ENCODE measurements at regions not wholly inside any gene's neighbourhood (a gene's known extent, or its start where the extent isn't known, plus 50 kb on each side); places are given as distances from the start of the nearest gene placed in this dataset.

- TF ChIP-seq SNAI2 (CRISPR knock-in tag; IDR thresholded peaks at IDR 0.05) (peak; percentile 47; the same call in 1 of the 2 replicates), CSDC2 (CRISPR knock-in tag; IDR thresholded peaks at IDR 0.05) (peak; percentile 93), ZC3H10 (CRISPR knock-in tag; IDR thresholded peaks at IDR 0.05) (peak; percentile 82), ZFP30 (CRISPR knock-in tag; IDR thresholded peaks at IDR 0.05) (no peak), ISL1 (CRISPR knock-in tag; IDR thresholded peaks at IDR 0.05) (peak; percentile 98), PPARA (CRISPR knock-in tag; IDR thresholded peaks at IDR 0.05; ENCODE audit: borderline replicate concordance) (no peak), ZFP3 (CRISPR knock-in tag; IDR thresholded peaks at IDR 0.05) (peak; percentile 81; the same call in 1 of the 2 replicates), OSR1 (CRISPR knock-in tag; IDR thresholded peaks at IDR 0.05) (0 out of 2 replicates have a peak, but pooled peaks have one; percentile 30)
- TF ChIP-seq, protein P1, sequence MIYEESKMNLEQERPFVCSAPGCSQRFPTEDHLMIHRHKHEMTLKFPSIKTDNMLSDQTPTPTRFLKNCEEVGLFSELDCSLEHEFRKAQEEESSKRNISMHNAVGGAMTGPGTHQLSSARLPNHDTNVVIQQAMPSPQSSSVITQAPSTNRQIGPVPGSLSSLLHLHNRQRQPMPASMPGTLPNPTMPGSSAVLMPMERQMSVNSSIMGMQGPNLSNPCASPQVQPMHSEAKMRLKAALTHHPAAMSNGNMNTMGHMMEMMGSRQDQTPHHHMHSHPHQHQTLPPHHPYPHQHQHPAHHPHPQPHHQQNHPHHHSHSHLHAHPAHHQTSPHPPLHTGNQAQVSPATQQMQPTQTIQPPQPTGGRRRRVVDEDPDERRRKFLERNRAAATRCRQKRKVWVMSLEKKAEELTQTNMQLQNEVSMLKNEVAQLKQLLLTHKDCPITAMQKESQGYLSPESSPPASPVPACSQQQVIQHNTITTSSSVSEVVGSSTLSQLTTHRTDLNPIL (CRISPR knock-in tag; IDR thresholded peaks at IDR 0.05; ENCODE audit: low read depth), result peak; percentile 82
- TF ChIP-seq, protein P2, sequence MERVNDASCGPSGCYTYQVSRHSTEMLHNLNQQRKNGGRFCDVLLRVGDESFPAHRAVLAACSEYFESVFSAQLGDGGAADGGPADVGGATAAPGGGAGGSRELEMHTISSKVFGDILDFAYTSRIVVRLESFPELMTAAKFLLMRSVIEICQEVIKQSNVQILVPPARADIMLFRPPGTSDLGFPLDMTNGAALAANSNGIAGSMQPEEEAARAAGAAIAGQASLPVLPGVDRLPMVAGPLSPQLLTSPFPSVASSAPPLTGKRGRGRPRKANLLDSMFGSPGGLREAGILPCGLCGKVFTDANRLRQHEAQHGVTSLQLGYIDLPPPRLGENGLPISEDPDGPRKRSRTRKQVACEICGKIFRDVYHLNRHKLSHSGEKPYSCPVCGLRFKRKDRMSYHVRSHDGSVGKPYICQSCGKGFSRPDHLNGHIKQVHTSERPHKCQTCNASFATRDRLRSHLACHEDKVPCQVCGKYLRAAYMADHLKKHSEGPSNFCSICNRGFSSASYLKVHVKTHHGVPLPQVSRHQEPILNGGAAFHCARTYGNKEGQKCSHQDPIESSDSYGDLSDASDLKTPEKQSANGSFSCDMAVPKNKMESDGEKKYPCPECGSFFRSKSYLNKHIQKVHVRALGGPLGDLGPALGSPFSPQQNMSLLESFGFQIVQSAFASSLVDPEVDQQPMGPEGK (CRISPR knock-in tag; IDR thresholded peaks at IDR 0.05; ENCODE audit: borderline replicate concordance), result 0 out of 2 replicates have a peak, but pooled peaks have one; percentile 45
- peak; percentile 61 for ATAC-seq
These were observed 1606.4 kb upstream of the ACVR2A start for GRCh38 chr2:146238254-146238966.

GRCh38 chr2:146235158-146235557 is 1609.7 kb upstream of the ACVR2A start:
- ATAC-seq, result no peak
- TF ChIP-seq SNAI2 (CRISPR knock-in tag; IDR thresholded peaks at IDR 0.05) (no peak), ZC3H10 (CRISPR knock-in tag; IDR thresholded peaks at IDR 0.05) (no peak), PPARA (CRISPR knock-in tag; IDR thresholded peaks at IDR 0.05; ENCODE audit: borderline replicate concordance) (no peak), ZNF565 (CRISPR knock-in tag; conservative IDR thresholded peaks at IDR 0.05; ENCODE audit: low read depth) (no peak), TOX (CRISPR knock-in tag; IDR thresholded peaks at IDR 0.05; ENCODE audit: borderline replicate concordance) (no peak), ARNTL (CRISPR knock-in tag; IDR thresholded peaks at IDR 0.05; ENCODE audit: borderline replicate concordance, low read depth) (no peak), OSR1 (CRISPR knock-in tag; IDR thresholded peaks at IDR 0.05) (no peak), TCF4 (CRISPR knock-in tag; IDR thresholded peaks at IDR 0.05; ENCODE audit: borderline replicate concordance) (no peak)
- TF ChIP-seq, protein P2 (CRISPR knock-in tag; IDR thresholded peaks at IDR 0.05; ENCODE audit: borderline replicate concordance), result no peak
- TF ChIP-seq, protein P3, sequence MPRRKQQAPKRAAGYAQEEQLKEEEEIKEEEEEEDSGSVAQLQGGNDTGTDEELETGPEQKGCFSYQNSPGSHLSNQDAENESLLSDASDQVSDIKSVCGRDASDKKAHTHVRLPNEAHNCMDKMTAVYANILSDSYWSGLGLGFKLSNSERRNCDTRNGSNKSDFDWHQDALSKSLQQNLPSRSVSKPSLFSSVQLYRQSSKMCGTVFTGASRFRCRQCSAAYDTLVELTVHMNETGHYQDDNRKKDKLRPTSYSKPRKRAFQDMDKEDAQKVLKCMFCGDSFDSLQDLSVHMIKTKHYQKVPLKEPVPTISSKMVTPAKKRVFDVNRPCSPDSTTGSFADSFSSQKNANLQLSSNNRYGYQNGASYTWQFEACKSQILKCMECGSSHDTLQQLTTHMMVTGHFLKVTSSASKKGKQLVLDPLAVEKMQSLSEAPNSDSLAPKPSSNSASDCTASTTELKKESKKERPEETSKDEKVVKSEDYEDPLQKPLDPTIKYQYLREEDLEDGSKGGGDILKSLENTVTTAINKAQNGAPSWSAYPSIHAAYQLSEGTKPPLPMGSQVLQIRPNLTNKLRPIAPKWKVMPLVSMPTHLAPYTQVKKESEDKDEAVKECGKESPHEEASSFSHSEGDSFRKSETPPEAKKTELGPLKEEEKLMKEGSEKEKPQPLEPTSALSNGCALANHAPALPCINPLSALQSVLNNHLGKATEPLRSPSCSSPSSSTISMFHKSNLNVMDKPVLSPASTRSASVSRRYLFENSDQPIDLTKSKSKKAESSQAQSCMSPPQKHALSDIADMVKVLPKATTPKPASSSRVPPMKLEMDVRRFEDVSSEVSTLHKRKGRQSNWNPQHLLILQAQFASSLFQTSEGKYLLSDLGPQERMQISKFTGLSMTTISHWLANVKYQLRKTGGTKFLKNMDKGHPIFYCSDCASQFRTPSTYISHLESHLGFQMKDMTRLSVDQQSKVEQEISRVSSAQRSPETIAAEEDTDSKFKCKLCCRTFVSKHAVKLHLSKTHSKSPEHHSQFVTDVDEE (CRISPR knock-in tag; IDR thresholded peaks at IDR 0.05), result no peak
- TF ChIP-seq, protein P1 (CRISPR knock-in tag; IDR thresholded peaks at IDR 0.05; ENCODE audit: low read depth), result no peak
- TF ChIP-seq, protein P4, sequence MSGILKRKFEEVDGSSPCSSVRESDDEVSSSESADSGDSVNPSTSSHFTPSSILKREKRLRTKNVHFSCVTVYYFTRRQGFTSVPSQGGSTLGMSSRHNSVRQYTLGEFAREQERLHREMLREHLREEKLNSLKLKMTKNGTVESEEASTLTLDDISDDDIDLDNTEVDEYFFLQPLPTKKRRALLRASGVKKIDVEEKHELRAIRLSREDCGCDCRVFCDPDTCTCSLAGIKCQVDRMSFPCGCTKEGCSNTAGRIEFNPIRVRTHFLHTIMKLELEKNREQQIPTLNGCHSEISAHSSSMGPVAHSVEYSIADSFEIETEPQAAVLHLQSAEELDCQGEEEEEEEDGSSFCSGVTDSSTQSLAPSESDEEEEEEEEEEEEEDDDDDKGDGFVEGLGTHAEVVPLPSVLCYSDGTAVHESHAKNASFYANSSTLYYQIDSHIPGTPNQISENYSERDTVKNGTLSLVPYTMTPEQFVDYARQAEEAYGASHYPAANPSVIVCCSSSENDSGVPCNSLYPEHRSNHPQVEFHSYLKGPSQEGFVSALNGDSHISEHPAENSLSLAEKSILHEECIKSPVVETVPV (CRISPR knock-in tag; IDR thresholded peaks at IDR 0.05), result no peak
